Neural progenitor cell (in vitro differentiated cells): ENCODE measurements at regions not wholly inside any gene's neighbourhood (a gene's known extent, or its start where the extent isn't known, plus 50 kb on each side); places are given as distances from the start of the nearest gene placed in this dataset.

Source experiments
- DNase-seq: peaks from one replicate; pipeline ENCODE4 v3.0.0-alpha.2; 2016; ENCODE audit warnings: low spot score
- H2AFZ ChIP-seq: fragments of 200-600 bp; sonication (generic); replicated peaks from 2 replicates; pipeline ENCODE4 v1.6.1; 2016; ENCODE audit warnings: antibody characterized with exemption
- H3F3A ChIP-seq: fragments of 200-600 bp; sonication (generic); 2 replicates; pipeline ENCODE4 v1.6.1; 2016; ENCODE audit warnings: antibody characterized with exemption, low read depth
- H3K27ac ChIP-seq: fragments of 200-600 bp; sonication (generic); 2 replicates; pipeline ENCODE4 v1.5.1; 2016; ENCODE audit warnings: mild to moderate bottlenecking
- H3K27me3 ChIP-seq: fragments of 200-600 bp; sonication (generic); 2 replicates; pipeline ENCODE4 v1.6.1; 2016; ENCODE audit warnings: mild to moderate bottlenecking, moderate library complexity
- H3K36me3 ChIP-seq: fragments of 200-600 bp; sonication (generic); 2 replicates; pipeline ENCODE4 v1.5.1; 2016
- H3K4me1 ChIP-seq: fragments of 200-600 bp; sonication (generic); 2 replicates; pipeline ENCODE4 v1.6.1; 2016; ENCODE audit warnings: mixed run types
- H3K4me2 ChIP-seq: fragments of 200-600 bp; sonication (generic); 2 replicates; pipeline ENCODE4 v1.6.1; 2016
- H3K4me3 ChIP-seq: fragments of 200-600 bp; sonication (generic); 2 replicates; pipeline ENCODE4 v1.5.1; 2016
- H3K79me2 ChIP-seq: fragments of 200-600 bp; sonication (generic); 2 replicates; pipeline ENCODE4 v1.6.1; 2016; ENCODE audit warnings: low read depth
- H3K9ac ChIP-seq: fragments of 200-600 bp; sonication (generic); 2 replicates; pipeline ENCODE4 v1.6.1; 2016
- H3K9me3 ChIP-seq: fragments of 200-600 bp; sonication (generic); 2 replicates; pipeline ENCODE4 v1.5.1; 2016; ENCODE audit warnings: low read depth
- H4K20me1 ChIP-seq: fragments of 200-600 bp; sonication (generic); 2 replicates; pipeline ENCODE4 v1.6.1; 2016; ENCODE audit warnings: low read depth
- H3K27ac Mint-ChIP-seq: 3 replicates; pipeline ENCODE4 v1.8.0; 2021; ENCODE audit warnings: mixed read lengths
- H3K27me3 Mint-ChIP-seq: 2 replicates; pipeline ENCODE4 v1.8.0; 2022; ENCODE audit warnings: low read depth, mild to moderate bottlenecking, inconsistent platforms, moderate library complexity, mixed read lengths; ENCODE audit not compliant: insufficient read depth
- H3K36me3 Mint-ChIP-seq: 3 replicates; pipeline ENCODE4 v1.8.0; 2021; ENCODE audit warnings: mixed read lengths
- H3K4me1 Mint-ChIP-seq: 3 replicates; pipeline ENCODE4 v1.8.0; 2021; ENCODE audit warnings: mixed read lengths
- H3K4me3 Mint-ChIP-seq: 3 replicates; pipeline ENCODE4 v1.8.0; 2021; ENCODE audit warnings: mild to moderate bottlenecking, moderate library complexity, mixed read lengths
- H3K9me3 Mint-ChIP-seq: 3 replicates; pipeline ENCODE4 v1.8.0; 2020; ENCODE audit warnings: mixed read lengths
- CTCF ChIP-seq: fragments of 200-600 bp; sonication (generic); IDR thresholded peaks from 2 replicates; pipeline ENCODE4 v1.5.1; 2017; ENCODE audit warnings: antibody characterized with exemption, mild to moderate bottlenecking
- EZH2 ChIP-seq: fragments of 200-600 bp; sonication (generic); IDR thresholded peaks from 2 replicates; pipeline ENCODE4 v1.6.1; 2017; ENCODE audit warnings: antibody characterized with exemption, mild to moderate bottlenecking, moderate library complexity
- EZH2phosphoT487 ChIP-seq: fragments of 200-600 bp; sonication (generic); IDR thresholded peaks from 2 replicates; pipeline ENCODE4 v1.6.1; 2017; ENCODE audit warnings: antibody characterized with exemption

GRCh38 chr6:78623554-78623953, 243.8 kb upstream of the IRAK1BP1 start:
- no peaks in the 10 kb centered on the region for H3K9me3 ChIP-seq
- H3K9ac ChIP-seq: no peak overlapping the region
- H3K27me3 Mint-ChIP-seq: no peaks in the 10 kb centered on the region
- H3K4me3 ChIP-seq: no peak overlapping the region
- H4K20me1 ChIP-seq: no peaks in the 10 kb centered on the region
- no peaks in the 10 kb centered on the region for H3K79me2 ChIP-seq
- H3K36me3 ChIP-seq: no peaks in the 10 kb centered on the region
- H3K9me3 Mint-ChIP-seq: no peaks in the 10 kb centered on the region
- no peaks in the 10 kb centered on the region for H3K4me1 ChIP-seq
- H3K4me2 ChIP-seq: no peak overlapping the region
- no peaks in the 10 kb centered on the region for H3K4me1 Mint-ChIP-seq
- no peak overlapping the region for H3K27ac Mint-ChIP-seq
- H3K27ac ChIP-seq: no peak overlapping the region
- H3K36me3 Mint-ChIP-seq: no peaks in the 10 kb centered on the region
- TF ChIP-seq EZH2phosphoT487 (no peak), EZH2 (no peak), CTCF (no peak)
- no peak overlapping the region for H2AFZ ChIP-seq
- H3K27me3 ChIP-seq: no peaks in the 10 kb centered on the region
- DNase-seq: no peak
- H3F3A ChIP-seq: no peaks in the 10 kb centered on the region
- no peak overlapping the region for H3K4me3 Mint-ChIP-seq

DNA sequence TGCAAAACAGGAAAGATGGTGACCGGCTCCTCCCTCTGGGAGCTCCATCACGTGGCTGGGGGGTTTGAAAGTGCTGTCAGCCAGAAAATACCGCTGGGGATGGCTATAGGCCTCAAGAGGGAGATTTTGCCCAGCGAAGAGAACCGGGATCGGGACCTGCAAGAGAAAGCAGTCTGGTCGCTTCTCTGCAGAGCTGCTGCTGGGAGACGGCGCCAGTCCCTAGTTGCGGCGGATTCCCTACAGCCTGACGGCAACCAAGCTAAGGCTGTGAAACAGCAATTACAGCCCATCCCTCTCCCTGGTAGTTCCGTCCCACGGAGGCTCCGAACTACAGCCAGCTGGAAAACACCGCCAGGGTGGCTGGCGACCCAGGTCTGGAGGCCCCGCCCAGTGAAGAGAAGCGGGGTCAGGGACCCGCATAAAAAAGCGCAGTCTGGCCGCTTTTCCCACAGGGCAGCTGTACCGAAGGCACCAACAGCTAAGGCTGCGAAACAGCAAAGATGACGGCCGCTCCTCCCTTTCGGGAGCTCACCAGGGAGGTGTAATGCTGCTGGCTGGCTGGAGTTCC, 238.1 kb upstream of the IRAK1BP1 start:
- no peak for TF ChIP-seq EZH2phosphoT487
- TF ChIP-seq CTCF: no peak
- no peak for TF ChIP-seq EZH2
- no peak for DNase-seq
- no peaks in the 10 kb centered on the region for H3K79me2 ChIP-seq
- Mint-ChIP-seq H3K36me3 (no peaks in the 10 kb centered on the region), H3K4me1 (no peaks in the 10 kb centered on the region), H3K4me3 (no peak overlapping the region), H3K27me3 (no peaks in the 10 kb centered on the region), H3K27ac (no peak overlapping the region), H3K9me3 (no peaks in the 10 kb centered on the region)
- H3K27me3 ChIP-seq: no peaks in the 10 kb centered on the region
- no peak overlapping the region for H3K9ac ChIP-seq
- H3K4me1 ChIP-seq: no peaks in the 10 kb centered on the region
- H3F3A ChIP-seq: no peaks in the 10 kb centered on the region
- peak overlapping the region; percentile 48 for H2AFZ ChIP-seq
- H3K36me3 ChIP-seq: no peaks in the 10 kb centered on the region
- no peak overlapping the region for H3K4me3 ChIP-seq
- no peak overlapping the region for H3K4me2 ChIP-seq
- H3K9me3 ChIP-seq: no peaks in the 10 kb centered on the region
- no peak overlapping the region for H3K27ac ChIP-seq
- H4K20me1 ChIP-seq: no peaks in the 10 kb centered on the region

DNA sequence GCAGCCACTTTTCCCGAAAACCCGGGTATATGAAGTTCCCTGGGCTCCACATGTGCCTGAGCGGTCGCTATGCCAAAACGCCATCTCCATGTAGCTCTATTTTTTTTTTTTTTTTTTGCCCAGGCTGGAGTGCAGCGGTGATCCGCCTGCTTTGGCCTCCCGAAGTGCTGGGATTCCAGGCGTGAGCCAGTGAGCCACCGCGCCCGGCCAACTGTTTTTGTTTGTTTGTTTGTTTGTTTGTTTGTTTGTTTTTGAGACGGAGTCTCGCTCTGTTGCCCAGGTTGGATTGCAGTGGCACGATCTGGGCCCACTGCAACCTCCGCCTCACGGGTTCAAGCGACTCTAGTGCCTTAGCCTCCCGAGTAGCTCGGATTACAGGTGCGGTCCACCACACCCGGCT, 237.5 kb upstream of the IRAK1BP1 start:
- H3K4me2 ChIP-seq: no peak overlapping the region
- TF ChIP-seq EZH2 (no peak), CTCF (no peak), EZH2phosphoT487 (no peak)
- Mint-ChIP-seq H3K27me3 (no peaks in the 10 kb centered on the region), H3K9me3 (no peaks in the 10 kb centered on the region), H3K36me3 (no peaks in the 10 kb centered on the region), H3K4me3 (no peak overlapping the region), H3K27ac (no peak overlapping the region), H3K4me1 (no peaks in the 10 kb centered on the region)
- H3K9ac ChIP-seq: no peak overlapping the region
- H3K4me3 ChIP-seq: no peak overlapping the region
- H3K36me3 ChIP-seq: no peaks in the 10 kb centered on the region
- H3K27ac ChIP-seq: no peak overlapping the region
- H3K4me1 ChIP-seq: no peaks in the 10 kb centered on the region
- no peaks in the 10 kb centered on the region for H4K20me1 ChIP-seq
- H3K9me3 ChIP-seq: no peaks in the 10 kb centered on the region
- no peak overlapping the region for H2AFZ ChIP-seq
- H3F3A ChIP-seq: no peaks in the 10 kb centered on the region
- no peak for DNase-seq
- H3K79me2 ChIP-seq: no peaks in the 10 kb centered on the region
- no peaks in the 10 kb centered on the region for H3K27me3 ChIP-seq
